ENCODE measurements at regions not wholly inside any gene's neighbourhood (a gene's known extent, or its start where the extent isn't known, plus 50 kb on each side); places are given as distances from the start of the nearest gene placed in this dataset.

GRCh38 chr14:43956741-43957140 is 550.3 kb downstream of the FSCB start:
- DNase-seq = no peak

DNA sequence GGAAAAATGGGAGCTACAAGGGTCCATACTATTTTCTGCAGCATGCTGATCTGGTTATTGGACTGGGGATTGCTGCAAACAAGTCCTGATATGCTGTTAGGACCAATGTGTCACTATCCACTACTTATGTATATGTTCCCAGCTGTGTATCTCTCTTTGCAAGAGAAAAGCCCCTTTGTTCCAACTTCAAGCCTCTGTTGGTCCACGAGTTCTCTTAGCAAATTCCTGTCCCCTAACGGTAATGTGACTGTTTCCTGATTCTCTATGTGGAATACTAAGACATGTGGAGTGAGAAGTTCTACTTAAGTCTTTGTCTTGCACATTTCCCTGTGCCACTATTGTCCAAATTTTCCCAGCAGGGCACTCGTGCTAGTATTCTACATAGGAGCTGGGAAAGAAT is 557.7 kb downstream of the FSCB start:
- DNase-seq = no peak

DNA sequence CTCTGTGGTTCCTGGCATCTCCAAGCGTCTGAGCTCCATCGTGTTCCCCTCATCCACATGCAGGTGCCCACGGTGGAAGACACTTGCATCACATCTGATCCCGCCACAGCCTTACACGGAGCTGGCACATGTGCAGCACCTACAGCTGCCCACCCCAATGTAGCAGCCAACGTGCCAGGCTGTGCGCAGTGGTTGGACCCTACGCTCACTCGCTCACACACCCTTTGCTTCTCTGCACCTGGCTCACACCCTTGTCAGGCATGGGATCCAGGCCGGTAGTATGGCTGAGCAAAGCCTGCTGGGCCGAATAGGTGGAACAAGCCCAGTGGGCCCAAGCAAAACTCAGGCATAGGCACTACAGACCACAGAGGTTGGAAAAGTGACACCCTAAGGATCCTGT is 567.2 kb downstream of the FSCB start:
- no peak for DNase-seq

DNA sequence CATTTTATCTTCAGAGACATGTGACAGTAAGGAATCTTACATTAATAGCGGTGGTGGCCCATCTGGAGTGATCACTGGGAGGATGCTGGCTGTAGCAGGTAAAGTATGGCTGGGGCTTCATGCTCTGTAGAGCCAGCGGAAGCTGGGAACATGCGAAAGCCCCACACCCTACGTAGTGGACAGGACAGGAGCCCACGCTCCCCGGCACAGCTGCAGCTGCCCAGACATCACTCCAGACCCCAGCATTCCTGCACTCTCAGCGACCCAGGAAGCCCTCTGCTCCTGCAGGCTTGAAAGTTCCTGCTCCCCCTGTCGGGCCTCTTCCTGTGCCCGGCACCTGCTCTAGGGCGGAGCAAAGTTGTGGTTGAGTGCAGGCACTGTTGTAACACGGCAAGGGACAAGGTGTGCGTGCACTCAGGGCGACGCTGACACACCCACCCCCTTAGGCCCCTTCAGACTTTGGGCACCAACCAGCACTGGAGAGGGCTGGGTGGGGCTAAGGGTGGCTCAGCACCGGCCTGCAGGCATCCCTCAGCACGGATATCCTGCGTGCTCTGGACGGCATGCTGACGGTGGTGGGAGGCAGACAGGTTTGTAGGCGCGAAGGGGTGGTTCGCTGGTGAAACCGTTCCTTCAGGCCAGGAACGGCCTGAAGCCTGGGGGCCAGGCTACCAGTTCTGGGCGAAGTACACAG is 568.3 kb downstream of the FSCB start:
- DNase-seq = no peak

GRCh38 chr14:43937001-43937400 is 570.1 kb downstream of the FSCB start:
- no peak for DNase-seq

- no peak for DNase-seq
Observed at GRCh38 chr14:43934102-43934501, 573.0 kb downstream of the FSCB start.

GRCh38 chr14:43914041-43914693 is 592.9 kb downstream of the FSCB start:
- DNase-seq = no peak

DNA sequence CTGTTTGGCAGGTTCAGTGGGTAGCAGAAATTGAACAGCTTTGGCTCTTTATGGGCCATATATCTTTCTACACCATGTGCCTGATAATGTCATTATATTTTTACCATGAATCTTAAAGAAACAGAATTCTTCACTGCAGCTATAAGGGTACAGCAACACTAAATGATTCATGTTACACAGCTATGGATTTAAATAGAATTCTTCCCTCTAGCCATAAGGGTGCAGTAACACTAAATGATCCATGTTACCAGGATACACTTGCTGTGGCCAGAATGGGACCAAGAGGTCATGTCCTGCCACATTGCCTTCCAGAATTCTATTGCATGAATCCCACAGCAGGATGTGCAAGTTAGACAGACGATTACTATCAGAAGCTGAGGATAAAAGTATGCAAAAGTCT is 603.9 kb downstream of the FSCB start:
- DNase-seq = no peak

GRCh38 chr14:43901911-43902673 is 605.0 kb downstream of the FSCB start:
- no peak for DNase-seq

DNA sequence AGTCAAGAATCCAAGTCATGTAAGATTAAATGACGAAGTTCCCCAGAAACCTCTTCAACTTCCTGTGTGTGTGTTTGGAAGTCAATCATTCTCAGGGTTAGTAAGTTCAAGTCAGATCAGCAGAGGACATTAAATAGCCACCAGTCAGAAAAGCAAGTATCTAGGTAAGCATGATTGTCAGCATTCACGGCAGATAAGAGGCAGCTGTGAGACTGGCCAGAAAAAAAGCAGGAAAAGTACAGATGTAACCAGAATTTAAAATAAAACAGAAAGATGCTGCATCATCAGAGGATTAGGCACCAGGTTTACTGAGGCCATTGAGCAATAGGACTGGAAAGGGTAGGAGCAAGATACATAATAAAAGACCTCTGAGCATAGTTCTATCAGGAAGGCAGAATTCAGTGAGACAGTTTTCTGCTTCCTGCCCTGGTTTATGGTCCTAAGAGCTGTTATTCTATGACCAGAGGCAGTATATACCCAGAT is 606.9 kb downstream of the FSCB start:
- DNase-seq = no peak

GRCh38 chr14:43898687-43899086 is 608.4 kb downstream of the FSCB start:
- no peak for DNase-seq

GRCh38 chr14:43896044-43896443 is 611.0 kb downstream of the FSCB start:
- no peak for DNase-seq

- DNase-seq = no peak
Observed at GRCh38 chr14:43894534-43894933, 612.5 kb downstream of the FSCB start.

- DNase-seq = no peak
Observed at GRCh38 chr14:43887523-43887922, 619.6 kb downstream of the FSCB start.

GRCh38 chr14:43877351-43877960 is 629.6 kb downstream of the FSCB start:
- DNase-seq = no peak

GRCh38 chr14:43872752-43873655 is 634.1 kb downstream of the FSCB start:
- no peak for DNase-seq

DNA sequence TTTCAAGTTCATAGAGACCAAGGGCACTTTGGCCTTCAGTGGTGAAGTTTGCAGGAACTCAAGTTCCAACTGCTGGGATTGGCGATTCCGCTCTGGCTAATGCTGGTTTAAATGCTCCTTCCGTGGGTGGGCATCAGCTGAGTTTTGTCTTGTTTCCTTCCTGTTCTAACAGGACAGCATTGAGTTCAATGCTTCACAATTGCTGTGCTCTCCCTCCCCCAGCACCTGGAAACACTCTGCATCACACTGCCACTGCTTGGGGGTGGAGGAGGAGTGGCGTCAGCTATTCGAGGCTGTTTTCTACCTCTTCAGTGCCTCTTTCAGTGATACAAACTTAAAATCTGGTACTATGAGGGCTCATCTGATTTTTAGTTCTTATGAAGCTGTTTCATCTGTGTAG is 634.9 kb downstream of the FSCB start:
- DNase-seq = no peak

GRCh38 chr14:43858981-43859380 is 648.1 kb downstream of the FSCB start:
- no peak for DNase-seq

DNA sequence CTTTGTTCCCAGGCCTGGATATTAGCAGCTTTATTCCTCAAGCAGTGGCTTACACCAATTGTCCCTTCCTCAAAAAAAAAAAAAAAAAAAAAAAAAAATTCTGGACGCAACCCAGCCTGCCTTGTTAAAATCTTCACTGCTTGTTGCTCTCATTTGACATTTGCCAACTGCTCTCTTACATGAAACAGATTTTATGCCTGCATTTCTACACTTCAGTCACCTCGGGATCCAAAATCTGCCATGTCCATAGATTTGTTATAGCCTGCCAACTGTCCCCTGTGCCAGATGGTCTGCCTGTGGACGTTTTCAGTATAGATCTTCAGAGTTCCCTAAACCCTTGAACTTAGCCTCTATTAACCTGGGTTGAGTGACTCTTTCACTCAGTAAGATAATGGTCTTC is 651.5 kb downstream of the FSCB start:
- DNase-seq = no peak

DNA sequence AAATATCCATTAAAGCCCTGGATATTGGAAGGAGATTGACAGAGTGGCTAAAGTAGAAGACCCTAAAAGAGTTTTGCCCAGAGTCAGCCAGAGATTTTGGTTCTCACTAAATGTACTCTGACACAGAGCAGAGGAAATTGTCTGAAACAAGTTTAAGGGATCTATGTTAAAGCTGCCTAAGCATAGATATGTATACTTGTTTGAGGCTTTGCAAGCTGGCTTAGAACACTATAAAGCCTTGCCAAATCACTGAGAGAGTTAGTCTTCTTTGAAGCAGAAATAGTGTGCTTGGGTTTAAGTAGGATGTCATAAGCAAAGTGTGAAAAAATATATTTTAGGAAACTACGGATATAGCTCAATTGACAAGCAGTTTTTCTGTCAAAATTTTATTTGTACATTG is 653.5 kb downstream of the FSCB start:
- DNase-seq = no peak

DNA sequence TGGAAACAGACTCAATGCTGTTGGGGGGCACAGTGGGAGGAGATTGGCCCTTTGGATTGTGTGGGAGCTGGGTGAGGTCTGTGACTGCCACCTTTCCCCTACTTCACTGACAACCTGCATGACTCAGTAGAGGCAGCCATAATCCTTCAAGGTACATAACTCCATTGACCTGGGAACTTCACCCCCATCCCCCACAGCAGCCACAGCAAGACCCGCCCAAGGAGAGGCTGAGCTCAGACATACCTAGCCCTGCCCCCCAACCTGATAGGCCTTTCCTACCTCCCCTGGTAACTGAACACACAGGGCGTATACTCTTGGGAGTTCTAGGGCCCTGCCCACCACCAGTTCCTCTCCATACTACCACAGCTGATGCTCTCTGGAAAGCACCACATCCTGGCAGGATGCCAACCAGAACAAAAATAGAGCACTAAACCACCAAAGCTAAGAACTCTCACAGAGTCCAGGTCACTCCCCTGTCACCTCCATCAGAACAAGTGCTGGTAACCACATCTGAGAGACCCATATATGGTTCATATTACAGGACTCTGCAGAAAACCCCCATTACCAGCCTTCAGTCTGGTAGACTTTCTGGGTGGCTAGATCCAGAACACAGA is 703.9 kb downstream of the FSCB start:
- no peak for DNase-seq
